Effector CD4-positive, alpha-beta T cell (primary cell): ENCODE measurements at regions not wholly inside any gene's neighbourhood (a gene's known extent, or its start where the extent isn't known, plus 50 kb on each side); places are given as distances from the start of the nearest gene placed in this dataset.
"Not testable (repeated sequence)": the region's sequence is repeated elsewhere in the genome, so short reads cannot be mapped to it uniquely, and the experiment has no call there.

ENCODE experiments used
- DNase-seq: peaks from one replicate; pipeline ENCODE4 v3.0.0-alpha.2; 2020

DNA sequence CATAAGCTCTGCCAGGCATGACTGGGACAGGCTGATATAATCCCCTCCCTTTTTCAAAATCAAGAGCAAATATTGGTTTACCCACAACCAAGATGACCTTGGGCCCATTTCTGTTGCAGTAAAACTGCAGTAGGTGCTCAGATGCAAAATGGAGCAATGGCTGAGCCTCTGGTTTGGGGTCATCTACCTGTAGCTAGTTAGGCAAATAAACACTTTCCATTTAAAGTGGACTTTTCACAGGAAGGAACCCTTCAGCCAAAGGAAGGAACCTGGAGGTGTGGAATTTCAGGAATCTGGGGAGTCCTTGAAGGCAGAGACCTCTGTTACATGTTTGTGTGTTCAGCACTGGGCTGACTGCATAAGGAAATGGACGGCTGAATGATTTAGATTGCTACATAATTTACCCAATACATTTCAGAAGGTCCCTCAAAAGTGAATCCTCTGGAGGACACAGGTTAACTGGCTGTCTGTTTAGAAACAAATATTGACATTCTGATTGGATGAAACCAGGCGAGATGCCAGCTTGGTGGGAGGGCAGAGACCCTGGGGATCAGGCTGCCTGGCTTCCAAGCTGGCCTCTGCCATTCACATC, 170.1 kb upstream of the ZNF618 start:
- DNase-seq, result no peak

DNA sequence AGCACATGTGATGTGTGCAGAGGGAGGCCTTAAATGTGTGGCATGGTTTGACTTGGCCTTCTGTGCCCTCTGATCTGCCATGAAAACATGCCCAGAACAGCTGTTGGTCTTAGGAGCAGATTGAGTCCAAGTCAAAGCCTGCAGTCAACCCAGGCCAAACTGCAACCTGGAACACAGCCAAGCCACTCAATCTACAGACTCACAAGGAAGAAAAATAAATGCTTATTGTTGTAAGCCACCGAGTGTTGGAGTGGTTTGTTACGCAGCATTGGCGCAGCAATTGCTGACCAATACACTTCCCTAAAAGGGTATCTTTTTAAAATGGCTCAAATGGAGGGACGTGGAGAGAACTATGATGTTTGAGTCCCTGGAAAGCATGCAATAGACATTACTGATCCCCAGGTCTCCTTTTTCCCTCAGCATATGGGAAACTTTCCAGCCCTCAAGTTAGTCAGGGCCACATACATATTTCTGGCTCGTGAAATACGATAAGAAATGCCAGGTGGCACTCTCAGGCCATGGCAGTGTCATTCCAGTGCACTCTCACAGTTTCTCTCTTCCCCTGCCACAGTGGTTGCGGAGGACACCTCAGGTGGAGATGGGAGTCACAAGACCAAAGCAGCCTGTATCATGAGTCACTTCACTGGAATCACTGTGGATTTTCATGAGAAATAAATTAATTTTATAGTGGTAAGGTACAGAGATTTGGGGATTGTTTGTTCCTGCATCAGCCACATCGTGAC, 168.0 kb upstream of the ZNF618 start:
- no peak for DNase-seq

DNA sequence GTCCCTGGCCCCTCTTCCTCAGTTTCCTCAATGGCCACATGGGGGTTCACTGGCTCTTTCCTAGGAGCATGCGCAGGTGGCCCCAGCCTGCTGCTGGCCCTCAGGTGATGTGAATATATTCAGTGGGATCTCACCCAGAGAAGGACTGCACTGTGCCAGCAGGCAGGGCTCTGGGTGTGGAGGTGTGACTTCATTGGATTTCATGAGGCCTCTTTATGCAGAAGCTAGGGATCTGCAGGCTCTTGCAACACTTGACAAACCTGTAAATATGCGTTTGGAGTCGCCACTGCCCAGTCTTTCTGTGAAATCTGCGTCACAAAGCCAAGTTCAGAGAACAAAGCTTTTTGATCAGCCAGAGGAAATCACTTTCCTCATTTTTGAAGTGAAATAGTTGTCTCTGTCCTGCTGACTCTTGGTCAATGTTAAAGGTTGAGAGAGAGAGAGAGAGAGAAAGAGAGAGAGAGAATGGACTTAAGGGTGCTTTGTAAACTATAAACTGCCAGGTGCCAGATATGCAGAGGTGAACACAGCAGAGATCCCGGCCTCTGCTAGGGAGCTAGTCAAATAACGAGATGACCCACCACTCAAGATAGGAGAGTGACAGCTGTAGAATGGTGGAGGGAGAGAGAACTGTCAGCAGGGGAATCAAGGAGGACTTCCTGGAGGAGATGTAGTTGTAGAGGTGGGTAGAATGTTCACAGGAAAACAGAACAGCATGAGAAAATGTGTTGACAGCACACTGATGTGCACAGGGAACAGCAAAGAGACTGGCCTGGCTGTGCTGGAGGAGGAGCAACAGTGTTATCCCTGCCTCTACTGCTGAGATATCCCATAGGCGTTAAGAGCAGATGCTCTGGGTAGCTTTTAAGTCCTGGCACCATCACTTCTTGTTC, 167.0 kb upstream of the ZNF618 start:
- DNase-seq, result no peak

DNA sequence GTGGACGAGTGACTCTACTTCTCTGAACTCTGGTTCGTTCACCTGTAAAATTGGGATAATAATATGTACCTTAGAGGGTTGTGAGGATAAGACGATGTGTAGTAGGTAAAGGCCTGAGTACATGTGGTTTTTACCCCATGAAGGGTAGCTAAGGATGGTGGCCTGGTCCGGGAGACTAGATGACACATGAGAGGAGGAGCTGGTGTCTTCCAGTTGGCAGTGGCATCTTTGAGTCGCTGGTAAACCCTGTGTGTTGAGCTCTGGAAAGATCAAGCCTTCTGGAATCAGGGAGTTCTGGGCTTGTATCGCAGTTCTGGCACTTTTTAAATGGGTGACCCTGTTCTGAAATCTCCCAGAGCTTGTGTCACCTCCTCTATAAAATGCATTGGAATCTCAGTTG, 166.4 kb upstream of the ZNF618 start:
- no peak for DNase-seq

DNA sequence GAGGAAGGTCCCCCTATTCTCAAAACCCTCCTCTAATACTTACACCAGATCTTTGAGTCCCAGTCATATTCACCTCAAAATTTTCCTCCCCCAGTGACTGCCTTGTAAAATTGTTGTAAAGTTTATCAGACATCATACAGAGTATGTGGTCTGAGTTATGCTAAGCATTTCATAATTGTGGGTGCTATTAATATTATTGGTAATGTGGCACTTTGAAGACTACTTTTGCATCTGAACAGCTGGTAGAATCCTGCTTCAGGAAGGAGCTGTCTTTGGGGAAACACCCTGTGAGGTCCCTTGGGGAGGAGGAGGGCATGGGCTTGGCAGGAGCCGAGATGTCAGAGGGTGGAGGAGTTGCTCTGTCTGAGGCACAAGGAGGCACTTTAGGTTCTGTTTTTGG, 164.9 kb upstream of the ZNF618 start:
- no peak for DNase-seq

DNA sequence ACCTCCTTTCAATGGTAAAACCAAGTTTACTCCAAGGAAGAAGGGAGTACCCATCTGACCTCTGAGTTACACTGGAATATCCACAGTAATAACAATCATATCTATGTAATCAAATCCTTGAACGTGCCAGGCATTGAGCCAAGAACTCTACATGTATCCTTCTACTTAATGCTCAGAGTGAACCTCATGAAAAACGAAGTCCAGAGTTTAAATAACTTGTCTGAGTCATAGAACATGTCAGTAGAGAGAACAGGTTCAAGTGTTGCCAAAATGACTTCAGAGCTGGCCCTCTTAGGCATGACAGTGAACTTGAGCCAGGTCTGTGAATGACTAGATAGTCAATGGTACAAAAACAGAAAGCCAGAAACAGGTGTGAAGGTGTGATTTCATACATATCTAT, 164.1 kb upstream of the ZNF618 start:
- no peak for DNase-seq

DNA sequence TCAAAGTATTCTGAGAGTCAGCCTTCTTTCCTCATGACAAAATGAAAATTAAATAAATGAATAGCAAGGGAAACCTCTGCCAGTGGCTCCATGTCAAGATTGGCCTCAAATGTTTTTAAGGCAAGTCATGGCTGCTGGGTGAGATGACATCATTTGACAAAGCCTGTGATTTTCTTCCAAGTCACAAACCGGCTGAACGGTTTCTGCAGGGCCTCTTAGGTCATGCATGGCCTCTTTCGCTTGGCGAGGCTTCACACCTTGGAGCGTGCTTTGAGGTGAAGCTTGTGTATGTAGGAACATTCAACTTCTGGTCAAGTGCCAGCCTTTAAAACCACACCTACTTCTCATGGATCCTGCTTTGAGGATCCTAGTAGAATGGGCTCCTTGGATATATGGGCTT, 161.0 kb upstream of the ZNF618 start:
- DNase-seq, result no peak

DNA sequence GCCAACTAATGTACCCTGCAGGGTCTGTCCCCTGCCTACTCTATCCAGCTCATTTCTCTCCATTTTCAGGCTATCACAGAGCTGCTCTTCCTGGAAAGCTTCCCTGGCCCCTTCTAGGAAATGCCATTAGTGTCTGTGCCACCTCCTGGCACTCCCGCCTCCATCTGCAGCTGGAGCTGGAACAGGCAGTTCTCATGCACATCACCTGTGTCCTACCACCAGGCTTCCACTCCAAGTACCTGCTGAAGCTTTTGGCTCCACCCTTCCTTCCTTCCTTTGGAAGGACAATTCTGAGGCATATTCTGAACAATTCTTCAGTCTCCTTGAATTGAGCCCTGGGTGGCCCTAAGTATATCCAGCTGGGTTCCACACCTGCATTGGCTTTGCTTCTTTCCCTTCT, 156.2 kb upstream of the ZNF618 start:
- no peak for DNase-seq

DNA sequence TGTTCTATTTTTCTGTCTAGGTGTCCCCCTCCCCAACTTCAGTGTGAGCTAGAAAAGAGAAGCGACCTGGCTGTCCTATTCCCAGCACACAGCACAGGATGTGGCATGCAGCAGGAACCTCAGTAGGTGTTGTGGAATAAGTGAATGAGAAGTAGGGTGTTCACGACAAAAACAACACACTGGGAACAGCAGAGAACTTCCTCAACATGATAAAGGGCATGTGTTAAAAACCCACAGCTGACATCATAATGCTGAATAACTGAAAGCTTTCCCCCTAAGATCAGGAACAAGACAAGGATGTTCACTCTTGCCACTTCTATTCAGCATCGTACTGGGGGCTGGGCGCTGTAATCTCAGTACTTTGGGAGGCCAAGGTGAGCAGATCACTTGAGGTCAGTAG, 155.6 kb upstream of the ZNF618 start:
- DNase-seq, result no peak

DNA sequence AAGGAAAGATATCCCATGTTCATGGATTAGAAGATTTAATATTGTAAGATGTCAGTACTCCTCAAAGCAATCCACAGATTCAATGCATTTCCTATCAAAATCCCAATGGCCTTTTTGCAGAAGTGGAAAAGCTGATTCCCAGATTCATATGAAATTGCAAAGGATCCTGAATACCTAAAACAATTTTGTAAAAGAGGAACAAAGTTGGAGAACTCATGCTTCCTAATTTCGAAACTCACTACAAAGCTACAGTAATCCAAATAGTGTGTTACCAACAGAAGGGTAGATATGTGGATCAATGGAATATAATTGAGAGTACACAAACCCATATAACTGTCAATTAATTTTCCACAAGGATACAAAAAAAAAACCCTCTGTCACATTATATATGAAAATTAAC, 154.3 kb upstream of the ZNF618 start:
- no peak for DNase-seq

DNA sequence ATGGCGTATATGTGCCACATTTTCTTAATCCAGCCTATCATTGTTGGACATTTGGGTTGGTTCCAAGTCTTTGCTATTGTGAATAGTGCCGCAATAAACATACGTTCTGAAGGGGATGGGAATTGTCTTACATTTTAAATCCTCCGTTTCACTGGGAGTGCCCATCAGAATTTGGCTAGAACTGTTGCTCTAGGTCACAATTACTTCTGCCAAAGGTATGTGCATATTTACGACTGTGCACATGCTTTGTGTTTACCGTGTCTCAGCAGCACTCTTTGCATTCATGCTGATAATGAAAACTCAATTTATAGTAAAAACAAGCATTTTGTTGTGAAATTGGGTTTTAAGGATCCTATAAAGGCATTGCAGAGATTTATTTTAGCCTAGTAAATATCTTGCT, 151.9 kb upstream of the ZNF618 start:
- DNase-seq, result no peak

DNA sequence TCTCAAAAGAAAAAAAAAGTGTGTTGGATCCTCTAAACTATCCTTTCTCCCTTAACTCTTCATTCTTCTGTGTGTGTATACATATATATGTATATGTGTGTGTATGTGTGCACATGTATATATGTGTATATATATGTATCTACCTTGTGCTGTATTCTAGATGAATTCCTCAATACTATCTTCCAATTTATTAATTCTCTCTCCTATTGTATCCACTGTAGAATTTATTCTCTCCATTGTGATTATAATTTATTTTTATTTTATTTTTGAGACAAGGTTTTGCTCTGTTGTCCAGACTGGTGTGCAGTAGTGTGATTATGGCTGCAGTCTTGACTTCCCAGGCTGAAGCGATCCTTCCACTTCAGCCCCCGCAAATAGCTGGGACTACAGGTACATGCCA, 147.1 kb upstream of the ZNF618 start:
- no peak for DNase-seq

DNA sequence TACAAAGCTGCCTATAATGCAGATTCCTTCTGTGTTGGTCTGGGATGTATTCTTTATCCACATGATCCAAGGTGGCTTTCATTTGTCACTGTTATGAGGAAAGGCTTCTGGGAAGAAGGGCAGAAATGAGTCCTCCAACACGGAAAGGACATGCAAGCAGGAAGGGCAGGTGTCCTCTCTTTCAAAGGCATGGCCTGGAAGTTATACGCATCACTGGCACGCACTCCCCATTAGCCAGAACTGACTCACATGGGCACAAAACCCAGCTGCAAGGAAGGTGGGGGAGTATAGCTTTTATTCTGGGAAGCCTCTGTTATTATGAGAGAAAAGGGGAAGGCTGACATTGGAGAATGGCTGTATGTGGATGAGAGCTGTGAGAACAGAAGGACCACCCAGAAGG, 141.3 kb upstream of the ZNF618 start:
- no peak for DNase-seq

DNA sequence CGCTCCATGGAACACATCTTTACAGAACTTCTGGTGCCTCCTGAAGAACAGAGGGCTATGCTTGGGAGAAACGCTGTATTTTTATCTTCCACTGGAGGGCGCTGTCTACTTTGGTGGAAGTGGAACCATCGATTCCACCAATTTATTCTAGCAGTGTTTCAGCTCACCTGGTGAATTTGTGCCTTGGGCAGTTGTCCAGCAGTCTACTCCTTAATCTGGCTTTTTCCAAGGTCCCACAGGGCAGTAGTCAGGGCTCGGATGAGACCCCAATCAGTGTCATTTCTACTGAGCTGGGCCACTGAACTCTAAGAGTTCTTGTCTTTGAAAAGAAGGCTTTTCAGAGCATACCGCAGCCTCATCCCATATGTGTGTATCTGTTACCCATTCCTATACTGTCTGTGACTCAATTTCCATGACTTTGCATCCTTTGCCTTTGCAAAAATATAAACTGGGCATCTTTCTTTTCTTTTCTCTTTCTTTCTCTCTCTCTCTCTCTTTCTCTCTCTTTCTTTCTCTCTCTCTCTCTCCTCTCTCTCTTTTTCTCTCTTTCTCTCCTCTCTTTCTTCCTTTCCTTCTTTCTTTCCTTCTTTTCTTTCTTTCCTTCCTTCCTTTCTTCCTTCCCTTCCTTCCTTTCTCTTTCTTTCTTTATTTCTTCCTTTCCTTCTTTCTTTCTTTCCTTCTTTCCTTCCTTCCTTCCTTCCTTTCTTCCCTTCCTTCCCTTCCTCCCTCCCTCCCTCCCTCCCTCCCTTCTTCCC, 138.4 kb upstream of the ZNF618 start:
- DNase-seq, result no peak

DNA sequence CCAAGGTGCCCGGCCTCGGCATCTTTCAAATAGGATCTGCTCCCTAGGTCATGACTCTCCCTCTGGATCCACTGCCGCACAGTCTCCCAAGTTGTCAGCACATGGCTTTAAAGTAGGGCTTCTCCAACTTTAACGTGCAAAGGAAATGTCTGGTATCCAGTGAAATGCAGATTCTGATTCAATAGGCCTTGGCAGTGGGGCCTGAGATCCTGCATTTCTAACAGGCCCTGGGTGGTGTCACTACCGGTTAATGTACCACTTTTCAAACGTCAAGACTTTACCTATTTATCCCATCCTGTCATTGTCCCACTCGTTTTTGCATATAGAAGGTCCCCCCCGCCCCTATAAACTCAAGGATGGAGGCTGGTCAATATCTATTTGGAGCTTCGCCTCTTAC, 137.6 kb upstream of the ZNF618 start:
- no peak for DNase-seq

DNA sequence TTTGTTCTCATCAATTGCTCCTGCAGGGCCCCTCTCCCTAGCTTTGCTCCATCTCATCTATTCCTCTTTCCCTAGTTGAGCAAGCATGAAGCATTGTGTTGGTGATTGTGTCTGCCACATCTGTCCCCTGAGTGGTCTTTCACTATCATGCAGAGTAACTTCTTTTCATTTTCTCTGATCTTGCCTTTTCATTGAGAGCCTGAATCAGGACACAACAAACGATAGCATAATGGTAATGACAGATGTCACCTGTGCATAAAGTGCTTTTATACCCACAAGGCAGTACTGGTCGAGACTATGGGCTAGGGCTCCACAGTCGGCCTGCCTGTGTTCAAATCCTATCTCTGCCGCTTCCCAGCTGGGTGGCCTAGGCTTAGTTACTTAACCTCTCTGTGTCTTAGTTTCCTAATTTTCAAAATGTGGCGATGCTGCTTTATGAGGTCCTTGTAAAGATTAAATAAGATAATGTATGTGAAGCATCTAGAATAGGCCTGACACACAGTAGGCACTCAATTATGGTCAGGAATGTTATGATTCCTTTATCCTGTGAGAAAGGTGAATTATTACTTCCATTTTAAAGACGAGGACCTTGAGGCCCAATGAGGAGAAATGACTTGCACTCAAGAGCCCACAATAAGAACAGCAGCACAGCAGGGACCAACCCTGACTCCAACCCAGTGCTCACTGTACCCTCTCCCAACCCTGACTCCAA, 137.1 kb upstream of the ZNF618 start:
- DNase-seq, result no peak

DNA sequence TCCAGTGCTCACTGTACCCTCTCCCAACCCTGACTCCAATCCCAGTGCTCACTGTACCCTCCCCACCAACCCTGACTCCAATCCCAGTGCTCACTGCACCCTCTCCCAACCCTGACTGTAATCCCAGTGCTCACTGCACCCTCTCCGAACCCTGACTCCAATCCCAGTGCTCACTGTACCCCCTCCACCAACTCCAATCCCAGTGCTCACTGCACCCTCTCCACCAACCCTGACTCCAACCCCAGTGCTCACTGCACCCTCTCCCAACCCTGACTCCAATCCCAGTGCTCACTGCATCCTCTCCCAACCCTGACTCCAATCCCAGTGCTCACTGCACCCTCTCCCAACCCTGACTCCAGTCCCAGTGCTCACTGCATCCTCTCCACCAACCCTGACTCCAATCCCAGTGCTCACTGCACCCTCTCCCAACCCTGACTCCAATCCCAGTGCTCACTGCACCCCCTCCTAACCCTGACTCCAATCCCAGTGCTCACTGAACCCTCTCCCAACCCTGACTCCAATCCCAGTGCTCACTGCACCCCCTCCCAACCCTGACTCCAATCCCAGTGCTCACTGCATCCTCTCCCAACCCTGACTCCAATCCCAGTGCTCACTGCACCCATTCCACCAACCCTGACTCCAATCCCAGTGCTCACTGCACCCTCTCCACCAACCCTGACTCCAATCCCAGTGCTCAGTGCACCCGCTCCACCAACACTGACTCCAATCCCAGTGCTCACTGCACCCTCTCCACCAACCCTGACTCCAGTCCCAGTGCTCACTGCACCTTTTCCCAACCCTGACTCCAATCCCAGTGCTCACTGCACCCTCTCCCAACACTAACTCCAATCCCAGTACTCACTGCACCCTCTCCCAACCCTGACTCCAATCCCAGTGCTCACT, 136.3 kb upstream of the ZNF618 start:
- DNase-seq, result not testable (repeated sequence)

DNA sequence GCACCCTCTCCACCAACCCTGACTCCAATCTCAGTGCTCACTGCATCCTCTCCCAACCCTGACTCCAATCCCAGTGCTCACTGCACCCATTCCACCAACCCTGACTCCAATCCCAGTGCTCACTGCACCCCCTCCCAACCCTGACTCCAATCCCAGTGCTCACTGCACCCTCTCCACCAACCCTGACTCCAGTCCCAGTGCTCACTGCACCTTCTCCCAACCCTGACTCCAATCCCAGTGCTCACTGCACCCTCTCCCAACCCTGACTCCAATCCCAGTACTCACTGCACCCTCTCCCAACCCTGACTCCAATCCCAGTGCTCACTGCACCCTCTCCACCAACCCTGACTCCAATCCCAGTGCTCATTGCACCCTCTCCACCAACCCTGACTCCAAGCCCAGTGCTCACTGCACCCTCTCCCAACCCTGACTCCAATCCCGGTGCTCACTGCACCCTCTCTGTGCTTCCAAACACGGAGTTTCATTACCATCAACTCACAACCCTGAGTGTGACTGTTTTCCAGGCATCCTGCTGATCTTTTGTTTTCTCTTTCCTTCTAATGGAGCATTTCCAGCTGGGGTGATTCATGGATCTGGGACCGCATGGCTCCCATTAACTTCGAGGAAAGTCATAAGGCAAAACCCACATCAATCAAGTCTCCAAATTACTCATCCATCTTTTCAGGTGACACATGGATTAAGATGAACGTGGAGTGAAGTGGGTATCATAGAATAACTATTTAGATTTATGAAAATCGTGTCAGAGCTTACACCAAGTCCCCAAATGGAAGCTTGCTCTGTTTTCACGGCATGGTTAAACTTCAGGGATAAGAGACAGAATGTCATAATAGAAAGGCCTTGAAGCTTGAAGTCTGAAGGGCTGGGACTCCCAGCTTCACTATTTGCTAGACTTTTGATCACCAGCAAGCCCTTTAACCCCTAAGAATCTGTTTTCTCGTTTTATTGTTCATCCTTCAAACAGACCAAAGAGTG, 135.3 kb upstream of the ZNF618 start:
- not testable (repeated sequence) for DNase-seq

DNA sequence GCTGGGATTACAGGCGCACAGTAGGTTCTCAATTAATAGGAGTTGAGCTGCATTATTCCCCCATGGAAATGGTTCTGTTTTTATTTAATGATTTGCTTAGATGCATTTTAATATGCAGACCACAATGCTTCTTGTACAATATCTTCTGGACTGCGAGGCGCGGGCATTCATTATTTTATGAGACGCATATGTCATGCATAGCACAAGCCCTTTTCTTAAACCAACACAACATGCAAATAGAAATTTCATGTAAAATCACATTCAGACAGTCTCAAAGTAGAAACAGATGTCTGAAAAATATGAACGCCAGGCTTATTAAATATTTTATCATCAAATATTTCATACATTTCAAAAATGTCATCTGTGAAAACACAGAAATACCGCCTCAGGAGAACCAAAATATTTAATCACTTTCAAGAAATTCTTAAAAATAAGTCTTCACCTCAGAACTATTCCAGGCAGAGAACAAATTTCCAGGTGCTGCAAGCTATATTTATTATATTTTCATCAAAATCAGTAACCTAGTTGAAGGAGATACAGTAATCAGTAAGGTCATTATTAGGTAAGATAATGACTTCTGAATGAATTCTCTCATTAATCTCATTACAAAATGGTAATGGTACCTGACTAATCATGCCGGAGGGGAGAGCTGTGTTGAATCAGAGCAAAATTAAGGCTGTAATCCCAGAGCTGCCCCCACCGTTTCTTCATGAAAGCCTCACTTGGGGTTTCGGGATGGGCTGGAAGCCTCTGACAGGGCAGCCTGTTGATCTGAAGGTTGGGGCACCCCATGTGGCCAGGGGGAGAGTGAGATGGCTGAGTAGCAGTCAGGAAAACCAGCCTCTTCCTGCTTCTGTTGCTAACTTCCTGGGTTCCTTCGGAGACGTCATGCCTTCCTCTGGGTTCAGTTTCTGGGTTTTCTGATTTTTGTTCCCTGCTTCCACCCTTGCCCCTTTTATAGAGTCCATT, 133.9 kb upstream of the ZNF618 start:
- no peak for DNase-seq
